ENCODE measurements at regions not wholly inside any gene's neighbourhood (a gene's known extent, or its start where the extent isn't known, plus 50 kb on each side); places are given as distances from the start of the nearest gene placed in this dataset.

DNA sequence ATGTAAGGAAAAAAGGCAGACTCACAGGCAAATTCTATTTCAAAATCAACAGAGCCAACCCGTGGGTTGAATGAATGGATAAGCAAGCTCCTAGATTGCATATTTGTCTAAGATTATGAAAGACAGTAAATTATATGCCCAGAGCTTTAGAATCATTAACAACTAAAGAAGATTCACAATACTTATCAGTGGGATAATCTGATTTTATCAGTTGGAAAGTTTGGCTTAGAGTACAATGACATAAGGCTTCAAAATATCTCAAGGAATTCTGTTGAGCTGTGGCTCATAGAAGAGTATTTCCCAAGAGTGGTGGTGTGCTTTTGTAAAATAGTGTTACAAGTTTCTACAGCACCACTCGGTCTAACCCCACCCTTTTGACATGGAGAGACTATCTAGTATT is 85.5 kb downstream of the ADAMTS1 start:
- TF ChIP-seq, protein P1, sequence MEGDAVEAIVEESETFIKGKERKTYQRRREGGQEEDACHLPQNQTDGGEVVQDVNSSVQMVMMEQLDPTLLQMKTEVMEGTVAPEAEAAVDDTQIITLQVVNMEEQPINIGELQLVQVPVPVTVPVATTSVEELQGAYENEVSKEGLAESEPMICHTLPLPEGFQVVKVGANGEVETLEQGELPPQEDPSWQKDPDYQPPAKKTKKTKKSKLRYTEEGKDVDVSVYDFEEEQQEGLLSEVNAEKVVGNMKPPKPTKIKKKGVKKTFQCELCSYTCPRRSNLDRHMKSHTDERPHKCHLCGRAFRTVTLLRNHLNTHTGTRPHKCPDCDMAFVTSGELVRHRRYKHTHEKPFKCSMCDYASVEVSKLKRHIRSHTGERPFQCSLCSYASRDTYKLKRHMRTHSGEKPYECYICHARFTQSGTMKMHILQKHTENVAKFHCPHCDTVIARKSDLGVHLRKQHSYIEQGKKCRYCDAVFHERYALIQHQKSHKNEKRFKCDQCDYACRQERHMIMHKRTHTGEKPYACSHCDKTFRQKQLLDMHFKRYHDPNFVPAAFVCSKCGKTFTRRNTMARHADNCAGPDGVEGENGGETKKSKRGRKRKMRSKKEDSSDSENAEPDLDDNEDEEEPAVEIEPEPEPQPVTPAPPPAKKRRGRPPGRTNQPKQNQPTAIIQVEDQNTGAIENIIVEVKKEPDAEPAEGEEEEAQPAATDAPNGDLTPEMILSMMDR (IDR thresholded peaks at IDR 0.05; ENCODE audit: insufficient read depth, low read length), result no peak
- no peak for TF ChIP-seq POLR2AphosphoS5 (IDR thresholded peaks at IDR 0.05; ENCODE audit: low read depth)
